Left cardiac atrium (tissue), 4 donors: ENCODE measurements at regions not wholly inside any gene's neighbourhood (a gene's known extent, or its start where the extent isn't known, plus 50 kb on each side); places are given as distances from the start of the nearest gene placed in this dataset.

Experiments
- ATAC-seq, 2 donors: fragments of 200-7000 bp; cut with Tn5 transposase; one replicate each; pipeline ENCODE4 v1.9.1; 2020; ENCODE audit warnings: mild to moderate bottlenecking in 2 of 2, moderate library complexity in 2 of 2
- DNase-seq: peaks from one replicate; pipeline ENCODE4 v3.0.0-alpha.2; 2020
- intact Hi-C, 2 donors: fragments of 100-400 bp; cut with DNase I; formaldehyde crosslinking; loops; one replicate each; pipeline versions ENCODE4 v1.14.1 to v1.15.1; 2022 to 2023
- donor health status: DM: no; HTN: yes; CAD: no.
- donor health status: DM: no; HTN: yes; CAD: no; lungs with severe emphysema.
- donor health status: DM: yes; HTN: yes; CAD: no.
- donor health status: Dilated cardiomyopathy.

DNA sequence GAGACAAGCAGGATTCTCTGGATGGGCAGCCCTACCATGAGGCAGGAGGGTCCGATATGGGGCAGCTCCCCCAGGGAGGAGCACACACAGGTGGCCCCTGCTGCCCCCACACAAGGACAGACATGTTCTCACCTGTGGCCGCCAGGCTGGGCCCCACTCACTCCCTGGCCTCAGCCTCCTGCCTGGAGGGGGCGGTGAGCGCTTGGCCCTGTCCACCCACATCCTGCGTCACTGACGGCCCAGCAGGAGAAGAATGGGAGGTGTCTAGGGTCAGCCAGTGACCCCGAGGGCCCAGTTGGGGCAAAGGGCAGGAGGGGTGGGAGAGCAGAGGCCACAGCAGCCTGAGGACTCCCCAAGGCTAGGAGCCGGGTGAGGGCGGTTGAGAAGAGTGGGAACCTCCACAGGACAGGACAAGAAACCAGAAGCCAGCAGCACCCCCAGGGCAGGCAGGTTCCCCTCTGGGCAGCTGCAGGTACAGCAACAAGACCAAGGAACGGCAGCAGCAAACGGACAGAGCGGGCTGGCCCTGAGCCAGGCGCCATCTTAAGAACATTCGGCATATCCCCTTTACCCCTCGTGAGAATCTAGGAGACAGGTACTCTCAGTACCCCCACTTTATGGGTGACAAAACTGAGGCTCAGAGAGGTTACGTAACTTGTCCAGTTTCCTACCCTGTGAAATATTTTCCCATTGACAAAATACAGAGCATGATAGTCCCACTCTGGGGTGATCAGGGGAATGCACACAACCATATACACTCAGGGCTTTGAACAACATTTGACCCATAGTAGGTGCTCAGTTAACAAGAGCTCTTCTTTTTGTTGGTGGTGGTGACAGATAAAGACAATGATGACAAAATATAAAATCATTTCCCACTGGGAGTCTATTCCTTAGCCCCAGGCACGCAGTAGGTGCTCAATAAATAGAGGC, 74.3 kb downstream of the NCOR2 start:
- DNase-seq (no peak), ATAC-seq (no peak)
- intact Hi-C loops = no loop called here

GRCh38 chr12:124491856-124492420, 75.5 kb downstream of the NCOR2 start:
- intact Hi-C loops = no loop called here
- no peak for ATAC-seq
- no peak for DNase-seq

GRCh38 chr12:124491310-124491709, 76.1 kb downstream of the NCOR2 start:
- DNase-seq (no peak), ATAC-seq (no peak)
- intact Hi-C loops = no loop called here

GRCh38 chr12:124490584-124491305, 76.7 kb downstream of the NCOR2 start:
- ATAC-seq (peak; percentile 73 to 92), DNase-seq (peak; percentile 91)
- intact Hi-C loops = no loop called here

DNA sequence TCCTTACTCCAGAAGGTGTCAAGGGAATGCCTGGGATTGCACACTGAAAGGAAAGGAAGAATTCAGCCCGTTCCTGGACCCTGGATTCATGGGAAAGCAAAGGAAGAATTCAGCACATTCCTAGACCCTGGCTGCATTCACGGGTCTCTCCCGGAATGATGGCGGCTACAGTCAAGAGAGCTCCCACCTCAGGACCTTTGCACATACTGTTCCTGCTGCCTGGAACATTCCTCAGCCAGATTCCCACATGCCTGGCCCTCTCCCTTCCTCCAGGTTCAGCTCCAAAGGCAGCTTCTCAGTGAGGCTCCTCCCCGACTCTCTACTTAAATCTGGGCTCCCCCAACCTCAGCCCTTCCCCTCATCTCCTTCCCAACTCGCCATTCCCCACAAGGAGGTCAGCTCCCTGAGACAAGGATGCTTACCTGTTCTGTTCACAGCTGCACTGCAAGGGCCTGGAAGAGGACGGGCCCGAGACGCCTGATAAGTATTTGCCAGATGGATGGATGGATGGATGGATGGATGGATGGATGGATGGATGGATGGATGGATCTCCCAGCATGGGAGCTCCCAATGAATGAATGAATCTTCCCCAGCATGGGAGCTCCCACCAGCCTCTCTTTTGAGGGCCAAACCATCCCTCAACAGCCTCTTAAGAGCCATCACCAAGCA, 77.4 kb downstream of the NCOR2 start:
- DNase-seq = no peak

DNA sequence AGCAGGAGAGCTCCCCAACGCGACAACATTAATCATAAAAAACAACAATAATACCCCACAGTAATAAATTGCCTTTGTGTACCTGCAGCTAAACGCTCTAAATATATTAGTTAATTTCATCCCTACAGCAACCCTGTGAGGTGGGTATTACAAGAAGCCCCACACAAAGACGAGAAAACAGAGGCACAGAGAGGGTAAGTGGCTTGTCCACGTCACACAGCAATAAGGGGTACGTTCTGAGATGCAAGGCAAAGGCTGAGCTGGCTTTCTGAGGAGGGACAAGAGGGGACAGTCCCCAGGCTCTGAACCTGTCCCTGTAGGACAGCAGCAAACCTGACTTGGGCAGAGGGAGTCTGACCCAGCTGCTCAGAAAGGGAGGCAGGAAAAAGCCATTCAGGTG, 78.2 kb downstream of the NCOR2 start:
- DNase-seq (no peak), ATAC-seq (no peak)
- intact Hi-C loops = no loop called here

More for the DNA sequence above, 77.4 kb downstream of the NCOR2 start:
- ATAC-seq = no peak
- intact Hi-C loops = no loop called here

DNA sequence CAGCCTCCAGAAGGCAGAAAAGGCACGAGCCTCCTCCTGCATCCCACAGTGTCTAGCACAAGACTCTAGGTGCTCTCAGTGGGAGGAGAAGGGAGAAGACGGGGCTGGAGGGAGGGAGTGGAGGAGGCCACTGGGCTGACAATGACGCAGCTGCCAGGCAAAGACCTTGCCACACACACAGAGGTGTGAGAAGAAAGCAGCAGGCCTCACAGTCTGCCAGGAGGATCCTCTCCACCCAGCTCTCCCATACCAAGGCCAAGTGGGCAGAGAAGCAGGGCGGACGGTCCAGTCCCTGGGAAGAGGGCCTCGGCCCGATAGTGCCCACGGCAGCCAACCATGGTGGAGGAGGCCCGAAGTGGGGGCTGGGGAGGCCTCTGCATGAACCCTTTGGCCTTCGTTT, 78.9 kb downstream of the NCOR2 start:
- peak; percentile 57 for DNase-seq
- ATAC-seq = peak in 1 of 2 donors; percentile 55
- intact Hi-C loops = no loop called here

DNA sequence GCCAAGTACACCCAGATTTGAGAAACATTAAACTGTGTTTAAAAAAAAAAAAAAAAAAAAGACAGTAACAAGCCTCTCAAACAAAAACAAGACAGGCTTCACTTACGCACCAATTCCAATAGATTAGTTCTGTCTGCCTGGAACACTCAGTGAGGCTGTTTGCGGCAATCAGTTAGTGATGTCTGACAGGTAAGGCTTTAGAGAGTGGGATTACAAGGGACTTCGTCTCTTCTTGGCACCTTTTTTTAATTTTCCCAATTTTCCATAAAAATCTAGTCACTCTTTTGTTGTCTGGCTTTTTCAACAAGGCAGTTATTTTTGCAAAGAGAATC, 79.6 kb downstream of the NCOR2 start:
- no peak for DNase-seq
- ATAC-seq = no peak
- intact Hi-C loops = no loop called here

GRCh38 chr12:124487066-124487833, 80.2 kb downstream of the NCOR2 start:
- DNase-seq = peak; percentile 78
- intact Hi-C loops = no loop called here
- ATAC-seq = peak in 1 of 2 donors; percentile 35

DNA sequence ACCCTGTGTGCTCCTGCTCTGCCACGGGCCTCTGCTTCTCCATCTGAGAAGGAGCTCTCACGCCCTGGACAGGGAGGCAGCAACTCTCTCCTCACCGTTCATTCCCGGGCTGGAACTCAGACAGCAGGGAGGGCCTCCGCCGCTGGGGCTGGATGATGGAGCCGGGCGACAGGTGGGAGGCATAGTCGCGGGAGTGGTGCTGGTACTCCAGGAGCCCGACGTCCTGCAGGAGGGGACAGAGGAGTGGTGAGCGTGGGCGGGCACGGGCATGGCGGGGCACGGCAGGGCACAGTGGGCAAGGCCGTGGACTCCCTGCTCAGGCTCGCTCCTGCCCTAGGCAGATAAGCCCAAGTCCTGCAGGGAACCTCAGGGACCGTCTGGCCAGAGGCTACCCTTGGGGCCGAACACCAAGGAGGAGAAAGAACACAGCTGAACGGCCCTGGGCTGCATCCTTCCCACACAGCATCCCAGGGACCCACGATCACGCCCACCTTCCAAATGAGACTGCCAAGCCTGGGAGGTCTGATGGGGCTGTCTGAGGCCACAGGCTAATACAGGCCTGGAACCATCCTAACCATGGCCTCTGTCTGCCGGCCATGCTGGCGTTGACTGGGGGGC, 81.0 kb downstream of the NCOR2 start:
- intact Hi-C loops = no loop called here
- ATAC-seq (no peak), DNase-seq (peak; percentile 21)

GRCh38 chr12:124485371-124485770, 82.0 kb downstream of the NCOR2 start:
- DNase-seq (no peak), ATAC-seq (no peak)
- intact Hi-C loops = no loop called here

DNA sequence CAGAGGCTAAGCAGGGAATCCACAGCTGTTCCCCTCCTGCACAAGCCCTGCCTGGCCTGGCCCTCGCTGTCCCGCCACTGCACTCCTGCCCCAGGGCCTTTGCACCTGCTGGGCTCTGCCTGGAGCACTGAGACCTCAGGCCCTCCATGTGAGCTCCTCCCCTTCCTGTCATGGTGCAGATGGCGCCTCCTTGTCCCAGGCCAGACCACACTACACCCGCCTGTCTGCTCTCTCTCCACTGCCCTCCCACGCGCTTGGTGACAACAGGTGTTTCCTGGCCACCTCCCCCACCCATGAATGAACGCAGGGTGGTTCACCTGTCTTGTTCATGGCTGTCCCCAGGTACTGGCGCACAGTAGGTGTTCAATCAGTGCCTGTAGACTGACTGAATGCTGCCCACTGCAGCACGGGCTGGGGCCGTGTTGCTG, 82.9 kb downstream of the NCOR2 start:
- no peak for ATAC-seq
- no peak for DNase-seq
- intact Hi-C loops = no loop called here

- no peak for ATAC-seq
- intact Hi-C loops = no loop called here
- DNase-seq = peak; percentile 37
Observed at GRCh38 chr12:124484067-124484466, 83.3 kb downstream of the NCOR2 start.

GRCh38 chr12:124482901-124483799, 84.3 kb downstream of the NCOR2 start:
- ATAC-seq = no peak
- DNase-seq = peak; percentile 17
- intact Hi-C loops = no loop called here

GRCh38 chr12:124482567-124482893, 84.9 kb downstream of the NCOR2 start:
- intact Hi-C loops = no loop called here
- no peak for DNase-seq
- ATAC-seq = no peak

- DNase-seq (peak; percentile 15), ATAC-seq (no peak)
- intact Hi-C loops = no loop called here
Observed at GRCh38 chr12:124481772-124482566, 85.4 kb downstream of the NCOR2 start.

- peak; percentile 18 for DNase-seq
- intact Hi-C loops = no loop called here
- no peak for ATAC-seq
Observed at GRCh38 chr12:124481257-124481750, 86.1 kb downstream of the NCOR2 start.
